ENCODE measurements at regions not wholly inside any gene's neighbourhood (a gene's known extent, or its start where the extent isn't known, plus 50 kb on each side); places are given as distances from the start of the nearest gene placed in this dataset.
A peak's percentile ranks its signal among the peaks of the same experiment; 100 is the strongest.

- no peak for DNase-seq
- Histone ChIP-seq H3K9me3 (no peaks in the 10 kb centered on the region), H3K36me3 (no peaks in the 10 kb centered on the region), H3K4me3 (no peak overlapping the region), H3K27ac (no peak overlapping the region), H3K27me3 (no peaks in the 10 kb centered on the region), H3K4me1 (ENCODE audit: insufficient read depth) (peaks cover 4% of the 10 kb centered on the region)
- TF ChIP-seq POLR2A (IDR thresholded peaks at IDR 0.05) (no peak), CTCF (IDR thresholded peaks at IDR 0.05) (no peak), EP300 (IDR thresholded peaks at IDR 0.05) (no peak)
- 26 to 44% (median 42%) methylated on average over 1 of the region's 1 CpG for WGBS, 3 donors
- intact Hi-C loops (cut with DNase I), result no loop called here
Measured at GRCh38 chr1:56187405-56187804, 392.0 kb downstream of the PLPP3 start.

GRCh38 chr1:56185493-56185892, 393.9 kb downstream of the PLPP3 start:
- WGBS, 3 donors, result 88 to 93% (median 92%) methylated on average over 2 of the region's 2 CpGs
- intact Hi-C loops (cut with DNase I), result no loop called here
- Histone ChIP-seq H3K27me3 (no peaks in the 10 kb centered on the region), H3K36me3 (no peaks in the 10 kb centered on the region), H3K9me3 (no peaks in the 10 kb centered on the region), H3K4me1 (ENCODE audit: insufficient read depth) (peaks cover 4% of the 10 kb centered on the region), H3K27ac (no peak overlapping the region), H3K4me3 (no peak overlapping the region)
- TF ChIP-seq CTCF (IDR thresholded peaks at IDR 0.05), result no peak
- TF ChIP-seq POLR2A (IDR thresholded peaks at IDR 0.05), result no peak
- TF ChIP-seq EP300 (IDR thresholded peaks at IDR 0.05), result no peak
- DNase-seq, result no peak

- Histone ChIP-seq H3K4me3 (no peak overlapping the region), H3K27ac (no peak overlapping the region), H3K36me3 (no peaks in the 10 kb centered on the region), H3K27me3 (no peaks in the 10 kb centered on the region), H3K4me1 (ENCODE audit: insufficient read depth) (no peaks in the 10 kb centered on the region), H3K9me3 (no peaks in the 10 kb centered on the region)
- intact Hi-C loops (cut with DNase I), result no loop called here
- TF ChIP-seq EP300 (IDR thresholded peaks at IDR 0.05), result no peak
- no peak for TF ChIP-seq POLR2A (IDR thresholded peaks at IDR 0.05)
- TF ChIP-seq CTCF (IDR thresholded peaks at IDR 0.05), result no peak
- WGBS, 3 donors, result 92% methylated on average over 2 of the region's 2 CpGs
- no peak for DNase-seq
Measured at GRCh38 chr1:56183151-56183550, 396.2 kb downstream of the PLPP3 start.

GRCh38 chr1:56180520-56181190, 398.7 kb downstream of the PLPP3 start:
- Histone ChIP-seq H3K4me1 (ENCODE audit: insufficient read depth) (no peaks in the 10 kb centered on the region), H3K27ac (no peak overlapping the region), H3K36me3 (no peaks in the 10 kb centered on the region), H3K27me3 (no peaks in the 10 kb centered on the region), H3K9me3 (no peaks in the 10 kb centered on the region), H3K4me3 (peak overlapping the region; percentile 12)
- no peak for DNase-seq
- no peak for TF ChIP-seq POLR2A (IDR thresholded peaks at IDR 0.05)
- no peak for TF ChIP-seq CTCF (IDR thresholded peaks at IDR 0.05)
- TF ChIP-seq EP300 (IDR thresholded peaks at IDR 0.05), result no peak
- 31 to 33% (median 32%) methylated on average over 5 of the region's 5 CpGs for WGBS, 3 donors
- intact Hi-C loops (cut with DNase I), result no loop called here

Measured in ovary (tissue), 7 donors.